Hepatocyte (in vitro differentiated cells): ENCODE measurements at regions not wholly inside any gene's neighbourhood (a gene's known extent, or its start where the extent isn't known, plus 50 kb on each side); places are given as distances from the start of the nearest gene placed in this dataset.

Experiments used
- DNase-seq: peaks from one replicate; pipeline ENCODE4 v3.0.0-alpha.2; 2016; ENCODE audit warnings: low spot score
- H2AFZ ChIP-seq: fragments of 200-600 bp; sonication (generic); 2 replicates; pipeline ENCODE4 v1.6.0; 2016; ENCODE audit warnings: antibody characterized with exemption, mild to moderate bottlenecking
- H3K27ac ChIP-seq: fragments of 200-600 bp; sonication (generic); 2 replicates; pipeline ENCODE4 v1.5.1; 2016; ENCODE audit warnings: mild to moderate bottlenecking
- H3K27me3 ChIP-seq: fragments of 200-600 bp; sonication (generic); 2 replicates; pipeline ENCODE4 v1.6.1; 2016
- H3K36me3 ChIP-seq: fragments of 200-600 bp; sonication (generic); replicated peaks from 2 replicates; pipeline ENCODE4 v1.5.1; 2016; ENCODE audit warnings: low read depth; ENCODE audit not compliant: insufficient read depth
- H3K4me1 ChIP-seq: fragments of 200-600 bp; sonication (generic); 2 replicates; pipeline ENCODE4 v1.5.1; 2016; ENCODE audit warnings: mild to moderate bottlenecking, moderate library complexity; ENCODE audit not compliant: insufficient read depth
- H3K4me2 ChIP-seq: fragments of 200-600 bp; sonication (generic); 2 replicates; pipeline ENCODE4 v1.6.0; 2016
- H3K4me3 ChIP-seq: fragments of 200-600 bp; sonication (generic); 2 replicates; pipeline ENCODE4 v1.5.1; 2016; ENCODE audit warnings: mild to moderate bottlenecking
- H3K79me2 ChIP-seq: fragments of 200-600 bp; sonication (generic); 2 replicates; pipeline ENCODE4 v1.6.0; 2017; ENCODE audit warnings: mild to moderate bottlenecking
- H3K9me2 ChIP-seq: fragments of 200-600 bp; sonication (generic); replicated peaks from 2 replicates; pipeline ENCODE4 v1.6.0; 2017; ENCODE audit warnings: mild to moderate bottlenecking; ENCODE audit not compliant: insufficient read depth
- H3K9me3 ChIP-seq: fragments of 200-600 bp; sonication (generic); 2 replicates; pipeline ENCODE4 v1.5.1; 2016; ENCODE audit warnings: low read depth, mild to moderate bottlenecking
- H4K20me1 ChIP-seq: fragments of 200-600 bp; sonication (generic); 2 replicates; pipeline ENCODE4 v1.6.0; 2016; ENCODE audit warnings: mild to moderate bottlenecking; ENCODE audit not compliant: insufficient read depth, poor library complexity, severe bottlenecking
- EZH2 ChIP-seq: fragments of 200-600 bp; sonication (generic); IDR thresholded peaks from 2 replicates; pipeline ENCODE4 v1.6.1; 2016; ENCODE audit warnings: antibody characterized with exemption, mild to moderate bottlenecking, borderline replicate concordance
- EZH2phosphoT487 ChIP-seq: fragments of 200-600 bp; sonication (generic); IDR thresholded peaks from one replicate; pipeline ENCODE4 v1.6.1; 2018; ENCODE audit warnings: antibody characterized with exemption, mild to moderate bottlenecking, low read depth, moderate library complexity; ENCODE audit not compliant: unreplicated experiment, severe bottlenecking
- WGBS: methylation state at CpG from one replicate; pipeline ENCODE4 v1.1.6; 2016; ENCODE audit warnings: low lambda C conversion rate; ENCODE audit errors: missing lambda C conversion rate; 5-methylcytosine and 5-hydroxymethylcytosine counted together
- TF ChIP-seq, protein P1 (sequence below): fragments of 200-600 bp; sonication (generic); IDR thresholded peaks from 2 replicates; pipeline ENCODE4 v1.5.1; 2016; ENCODE audit warnings: antibody characterized with exemption, mild to moderate bottlenecking; ENCODE audit not compliant: poor library complexity

DNA sequence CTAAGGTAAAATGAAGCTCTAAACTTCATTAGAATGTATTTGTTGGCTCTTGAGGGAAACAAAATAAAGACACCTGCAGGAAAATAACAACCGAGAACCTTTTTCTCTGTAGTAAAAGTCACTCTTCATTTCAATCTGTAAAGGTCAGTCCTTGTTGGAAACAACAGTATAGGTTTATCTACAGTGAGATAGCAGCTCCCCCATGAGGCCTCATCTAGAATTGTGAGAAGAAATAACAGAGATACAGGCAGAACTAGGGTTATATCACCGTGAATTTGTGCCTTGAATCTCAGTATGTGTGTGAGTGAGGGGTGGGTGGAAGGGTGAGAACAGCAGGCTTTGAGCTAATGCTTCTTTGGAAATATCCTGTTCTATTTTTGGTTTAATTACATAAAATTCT, 107.8 kb upstream of the FMR1 start:
- Histone ChIP-seq H3K4me1 (no peaks in the 10 kb centered on the region), H3K9me2 (no peaks in the 10 kb centered on the region), H4K20me1 (no peaks in the 10 kb centered on the region), H3K36me3 (no peaks in the 10 kb centered on the region), H3K4me3 (no peak overlapping the region), H3K9me3 (no peaks in the 10 kb centered on the region), H3K27ac (no peak overlapping the region), H3K79me2 (no peaks in the 10 kb centered on the region), H2AFZ (no peak overlapping the region), H3K27me3 (no peaks in the 10 kb centered on the region), H3K4me2 (no peak overlapping the region)
- 48% methylated on average over 2 of the region's 2 CpGs for whole genome bisulfite sequencing
- no peak for TF ChIP-seq EZH2phosphoT487
- TF ChIP-seq, protein P1, sequence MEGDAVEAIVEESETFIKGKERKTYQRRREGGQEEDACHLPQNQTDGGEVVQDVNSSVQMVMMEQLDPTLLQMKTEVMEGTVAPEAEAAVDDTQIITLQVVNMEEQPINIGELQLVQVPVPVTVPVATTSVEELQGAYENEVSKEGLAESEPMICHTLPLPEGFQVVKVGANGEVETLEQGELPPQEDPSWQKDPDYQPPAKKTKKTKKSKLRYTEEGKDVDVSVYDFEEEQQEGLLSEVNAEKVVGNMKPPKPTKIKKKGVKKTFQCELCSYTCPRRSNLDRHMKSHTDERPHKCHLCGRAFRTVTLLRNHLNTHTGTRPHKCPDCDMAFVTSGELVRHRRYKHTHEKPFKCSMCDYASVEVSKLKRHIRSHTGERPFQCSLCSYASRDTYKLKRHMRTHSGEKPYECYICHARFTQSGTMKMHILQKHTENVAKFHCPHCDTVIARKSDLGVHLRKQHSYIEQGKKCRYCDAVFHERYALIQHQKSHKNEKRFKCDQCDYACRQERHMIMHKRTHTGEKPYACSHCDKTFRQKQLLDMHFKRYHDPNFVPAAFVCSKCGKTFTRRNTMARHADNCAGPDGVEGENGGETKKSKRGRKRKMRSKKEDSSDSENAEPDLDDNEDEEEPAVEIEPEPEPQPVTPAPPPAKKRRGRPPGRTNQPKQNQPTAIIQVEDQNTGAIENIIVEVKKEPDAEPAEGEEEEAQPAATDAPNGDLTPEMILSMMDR = peak; percentile 57
- no peak for TF ChIP-seq EZH2
- DNase-seq = peak; percentile 28

DNA sequence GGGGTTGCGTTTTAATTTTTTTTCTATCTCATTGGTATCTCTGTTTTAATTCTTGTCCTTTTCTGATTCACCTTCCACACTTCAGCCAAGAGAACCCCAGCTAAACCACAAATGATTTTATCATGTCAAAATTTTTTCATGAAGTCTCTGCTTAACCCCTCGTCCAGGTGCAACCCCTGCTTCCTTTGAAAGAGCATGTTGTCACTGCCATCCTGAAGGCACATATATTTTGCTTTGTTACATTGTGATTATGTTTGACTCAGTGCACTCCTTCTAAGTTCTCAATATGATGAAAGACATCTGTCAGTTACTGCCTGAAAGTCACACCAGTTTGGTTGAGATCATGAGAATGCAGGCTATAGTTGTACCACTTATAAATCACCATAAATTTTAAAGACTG, 99.9 kb upstream of the FMR1 start:
- H4K20me1 ChIP-seq = no peaks in the 10 kb centered on the region
- no peaks in the 10 kb centered on the region for H3K9me3 ChIP-seq
- no peak for DNase-seq
- no peak overlapping the region for H3K4me3 ChIP-seq
- no peaks in the 10 kb centered on the region for H3K9me2 ChIP-seq
- TF ChIP-seq, protein P1 = no peak
- TF ChIP-seq EZH2phosphoT487 (no peak), EZH2 (no peak)
- WGBS = 78% methylated on average over 2 of the region's 2 CpGs
- no peak overlapping the region for H3K4me2 ChIP-seq
- no peaks in the 10 kb centered on the region for H3K36me3 ChIP-seq
- no peaks in the 10 kb centered on the region for H3K4me1 ChIP-seq
- H3K27me3 ChIP-seq = no peaks in the 10 kb centered on the region
- no peaks in the 10 kb centered on the region for H3K79me2 ChIP-seq
- H2AFZ ChIP-seq = no peak overlapping the region
- no peak overlapping the region for H3K27ac ChIP-seq

DNA sequence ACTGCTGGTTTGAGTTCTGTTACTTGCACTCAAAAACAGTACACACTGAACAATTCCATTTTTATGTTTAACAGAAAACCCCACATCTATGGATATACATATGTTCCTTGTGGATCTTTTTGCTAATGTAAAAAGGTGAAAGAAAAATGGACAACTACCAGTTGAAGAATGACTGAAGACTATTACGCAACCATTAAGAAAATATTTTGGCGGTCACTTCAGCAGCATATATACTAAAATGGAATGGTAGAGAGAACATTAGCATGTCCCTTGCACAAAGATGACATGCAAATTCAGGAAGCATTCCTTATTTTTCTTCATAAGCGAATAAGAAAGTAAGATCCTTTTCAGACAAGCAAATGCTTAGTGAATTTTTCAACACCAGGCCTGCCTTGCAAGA, 84.6 kb upstream of the FMR1 start:
- Histone ChIP-seq H3K27me3 (no peaks in the 10 kb centered on the region), H3K36me3 (no peaks in the 10 kb centered on the region), H3K4me2 (no peak overlapping the region), H3K4me1 (no peaks in the 10 kb centered on the region), H2AFZ (no peak overlapping the region), H3K4me3 (no peak overlapping the region), H3K27ac (no peak overlapping the region), H4K20me1 (no peaks in the 10 kb centered on the region), H3K79me2 (no peaks in the 10 kb centered on the region), H3K9me2 (no peaks in the 10 kb centered on the region), H3K9me3 (no peaks in the 10 kb centered on the region)
- WGBS = 73% methylated on average over 3 of the region's 3 CpGs
- no peak for DNase-seq
- TF ChIP-seq, protein P1 = no peak
- TF ChIP-seq EZH2 (no peak), EZH2phosphoT487 (no peak)

DNA sequence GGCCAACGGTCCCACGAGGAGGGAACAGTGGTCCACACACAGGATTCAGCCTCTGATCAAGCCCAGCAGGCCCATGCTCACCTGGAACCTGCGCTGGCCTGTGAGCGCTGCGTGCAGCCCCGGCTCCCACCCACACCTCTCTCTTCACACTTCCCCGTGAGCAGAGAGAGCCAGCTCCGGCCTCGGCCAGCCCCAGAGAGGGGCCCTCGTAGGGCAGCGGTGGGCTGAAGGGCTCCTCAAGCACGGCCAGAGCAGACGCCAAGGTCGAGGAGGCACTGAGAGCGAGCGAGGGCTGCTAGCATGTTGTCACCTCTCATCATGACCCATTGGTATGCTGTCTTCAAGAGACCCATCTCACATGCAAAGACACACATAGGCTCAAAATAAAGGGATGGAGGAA, 83.0 kb upstream of the FMR1 start:
- H3K9me2 ChIP-seq = no peaks in the 10 kb centered on the region
- H4K20me1 ChIP-seq = no peaks in the 10 kb centered on the region
- no peak for TF ChIP-seq EZH2
- TF ChIP-seq, protein P1 = no peak
- TF ChIP-seq EZH2phosphoT487 = no peak
- no peaks in the 10 kb centered on the region for H3K36me3 ChIP-seq
- H3K27me3 ChIP-seq = no peaks in the 10 kb centered on the region
- no peaks in the 10 kb centered on the region for H3K9me3 ChIP-seq
- no peak overlapping the region for H3K4me3 ChIP-seq
- no peaks in the 10 kb centered on the region for H3K4me1 ChIP-seq
- H3K27ac ChIP-seq = no peak overlapping the region
- no peak for DNase-seq
- 86% methylated on average over 16 of the region's 16 CpGs for WGBS
- no peak overlapping the region for H2AFZ ChIP-seq
- H3K4me2 ChIP-seq = no peak overlapping the region
- no peaks in the 10 kb centered on the region for H3K79me2 ChIP-seq
